ENCODE measurements at regions not wholly inside any gene's neighbourhood (a gene's known extent, or its start where the extent isn't known, plus 50 kb on each side); places are given as distances from the start of the nearest gene placed in this dataset.

GRCh38 chr2:149931486-149931885, 343.9 kb upstream of the MMADHC start:
- H3K27ac ChIP-seq (ENCODE audit: low read depth, low read length) = no peak overlapping the region
- H3K27me3 ChIP-seq (ENCODE audit: insufficient read depth, low read length) = no peaks in the 10 kb centered on the region
- no peaks in the 10 kb centered on the region for H3K4me1 ChIP-seq (ENCODE audit: control insufficient read depth, insufficient read depth, low read length, unreplicated experiment)
- H3K79me2 ChIP-seq (ENCODE audit: control insufficient read depth, insufficient read depth, low read length, unreplicated experiment) = no peaks in the 10 kb centered on the region
- H2AFZ ChIP-seq (ENCODE audit: low read length, unreplicated experiment) = no peak overlapping the region
- H3K36me3 ChIP-seq (ENCODE audit: insufficient read depth, low read length) = no peaks in the 10 kb centered on the region
- no peak overlapping the region for H3K4me3 ChIP-seq (ENCODE audit: low read depth, low read length)

- no peak overlapping the region for H3K27ac ChIP-seq (ENCODE audit: low read depth, low read length)
- peaks cover 13% of the 10 kb centered on the region for H3K4me1 ChIP-seq (ENCODE audit: control insufficient read depth, insufficient read depth, low read length, unreplicated experiment)
- H3K36me3 ChIP-seq (ENCODE audit: insufficient read depth, low read length) = no peaks in the 10 kb centered on the region
- H3K27me3 ChIP-seq (ENCODE audit: insufficient read depth, low read length) = no peaks in the 10 kb centered on the region
- no peak overlapping the region for H2AFZ ChIP-seq (ENCODE audit: low read length, unreplicated experiment)
- H3K79me2 ChIP-seq (ENCODE audit: control insufficient read depth, insufficient read depth, low read length, unreplicated experiment) = no peaks in the 10 kb centered on the region
- H3K4me3 ChIP-seq (ENCODE audit: low read depth, low read length) = no peak overlapping the region
These were observed 340.4 kb upstream of the MMADHC start for GRCh38 chr2:149928011-149928410.

- Histone ChIP-seq H3K79me2 (ENCODE audit: control insufficient read depth, insufficient read depth, low read length, unreplicated experiment) (no peaks in the 10 kb centered on the region), H2AFZ (ENCODE audit: low read length, unreplicated experiment) (no peak overlapping the region), H3K36me3 (ENCODE audit: insufficient read depth, low read length) (no peaks in the 10 kb centered on the region), H3K4me1 (ENCODE audit: control insufficient read depth, insufficient read depth, low read length, unreplicated experiment) (peaks cover 13% of the 10 kb centered on the region), H3K4me3 (ENCODE audit: low read depth, low read length) (no peak overlapping the region), H3K27ac (ENCODE audit: low read depth, low read length) (no peak overlapping the region), H3K27me3 (ENCODE audit: insufficient read depth, low read length) (no peaks in the 10 kb centered on the region)
These were observed 338.6 kb upstream of the MMADHC start for GRCh38 chr2:149926149-149926548.

- H3K36me3 ChIP-seq (ENCODE audit: insufficient read depth, low read length) = no peaks in the 10 kb centered on the region
- no peaks in the 10 kb centered on the region for H3K27me3 ChIP-seq (ENCODE audit: insufficient read depth, low read length)
- H3K79me2 ChIP-seq (ENCODE audit: control insufficient read depth, insufficient read depth, low read length, unreplicated experiment) = no peaks in the 10 kb centered on the region
- H2AFZ ChIP-seq (ENCODE audit: low read length, unreplicated experiment) = no peak overlapping the region
- H3K4me3 ChIP-seq (ENCODE audit: low read depth, low read length) = no peak overlapping the region
- H3K4me1 ChIP-seq (ENCODE audit: control insufficient read depth, insufficient read depth, low read length, unreplicated experiment) = peaks cover 13% of the 10 kb centered on the region
- no peak overlapping the region for H3K27ac ChIP-seq (ENCODE audit: low read depth, low read length)
These were observed 337.1 kb upstream of the MMADHC start for GRCh38 chr2:149924549-149925213.

- Histone ChIP-seq H3K79me2 (ENCODE audit: control insufficient read depth, insufficient read depth, low read length, unreplicated experiment) (no peaks in the 10 kb centered on the region), H3K4me1 (ENCODE audit: control insufficient read depth, insufficient read depth, low read length, unreplicated experiment) (peaks cover 13% of the 10 kb centered on the region), H3K27me3 (ENCODE audit: insufficient read depth, low read length) (no peaks in the 10 kb centered on the region), H3K36me3 (ENCODE audit: insufficient read depth, low read length) (no peaks in the 10 kb centered on the region), H3K27ac (ENCODE audit: low read depth, low read length) (0 out of 2 replicates have a peak overlapping the region, but pooled peaks have one; percentile 18), H2AFZ (ENCODE audit: low read length, unreplicated experiment) (peak overlapping the region; percentile 96), H3K4me3 (ENCODE audit: low read depth, low read length) (no peak overlapping the region)
These were observed 336.5 kb upstream of the MMADHC start for GRCh38 chr2:149924028-149924427.

- Histone ChIP-seq H3K4me1 (ENCODE audit: control insufficient read depth, insufficient read depth, low read length, unreplicated experiment) (peaks cover 13% of the 10 kb centered on the region), H3K79me2 (ENCODE audit: control insufficient read depth, insufficient read depth, low read length, unreplicated experiment) (no peaks in the 10 kb centered on the region), H3K27me3 (ENCODE audit: insufficient read depth, low read length) (no peaks in the 10 kb centered on the region), H3K36me3 (ENCODE audit: insufficient read depth, low read length) (no peaks in the 10 kb centered on the region), H3K27ac (ENCODE audit: low read depth, low read length) (no peak overlapping the region), H3K4me3 (ENCODE audit: low read depth, low read length) (no peak overlapping the region), H2AFZ (ENCODE audit: low read length, unreplicated experiment) (no peak overlapping the region)
These were observed 334.5 kb upstream of the MMADHC start for GRCh38 chr2:149921911-149922616.

GRCh38 chr2:149920389-149920788, 332.8 kb upstream of the MMADHC start:
- Histone ChIP-seq H3K4me3 (ENCODE audit: low read depth, low read length) (no peak overlapping the region), H3K36me3 (ENCODE audit: insufficient read depth, low read length) (no peaks in the 10 kb centered on the region), H3K79me2 (ENCODE audit: control insufficient read depth, insufficient read depth, low read length, unreplicated experiment) (no peaks in the 10 kb centered on the region), H3K4me1 (ENCODE audit: control insufficient read depth, insufficient read depth, low read length, unreplicated experiment) (peaks cover 13% of the 10 kb centered on the region), H2AFZ (ENCODE audit: low read length, unreplicated experiment) (no peak overlapping the region), H3K27me3 (ENCODE audit: insufficient read depth, low read length) (no peaks in the 10 kb centered on the region), H3K27ac (ENCODE audit: low read depth, low read length) (no peak overlapping the region)

GRCh38 chr2:149915151-149915550, 327.6 kb upstream of the MMADHC start:
- H3K4me1 ChIP-seq (ENCODE audit: control insufficient read depth, insufficient read depth, low read length, unreplicated experiment) = no peaks in the 10 kb centered on the region
- no peaks in the 10 kb centered on the region for H3K36me3 ChIP-seq (ENCODE audit: insufficient read depth, low read length)
- H3K27me3 ChIP-seq (ENCODE audit: insufficient read depth, low read length) = no peaks in the 10 kb centered on the region
- no peaks in the 10 kb centered on the region for H3K79me2 ChIP-seq (ENCODE audit: control insufficient read depth, insufficient read depth, low read length, unreplicated experiment)
- H2AFZ ChIP-seq (ENCODE audit: low read length, unreplicated experiment) = no peak overlapping the region
- H3K4me3 ChIP-seq (ENCODE audit: low read depth, low read length) = no peak overlapping the region
- no peak overlapping the region for H3K27ac ChIP-seq (ENCODE audit: low read depth, low read length)

GRCh38 chr2:149908726-149909683, 321.4 kb upstream of the MMADHC start:
- H3K4me1 ChIP-seq (ENCODE audit: control insufficient read depth, insufficient read depth, low read length, unreplicated experiment) = no peaks in the 10 kb centered on the region
- no peak overlapping the region for H3K27ac ChIP-seq (ENCODE audit: low read depth, low read length)
- no peak overlapping the region for H2AFZ ChIP-seq (ENCODE audit: low read length, unreplicated experiment)
- no peaks in the 10 kb centered on the region for H3K36me3 ChIP-seq (ENCODE audit: insufficient read depth, low read length)
- H3K4me3 ChIP-seq (ENCODE audit: low read depth, low read length) = no peak overlapping the region
- no peaks in the 10 kb centered on the region for H3K27me3 ChIP-seq (ENCODE audit: insufficient read depth, low read length)
- H3K79me2 ChIP-seq (ENCODE audit: control insufficient read depth, insufficient read depth, low read length, unreplicated experiment) = no peaks in the 10 kb centered on the region

- Histone ChIP-seq H3K27me3 (ENCODE audit: insufficient read depth, low read length) (no peaks in the 10 kb centered on the region), H3K4me1 (ENCODE audit: control insufficient read depth, insufficient read depth, low read length, unreplicated experiment) (peaks cover 6% of the 10 kb centered on the region), H3K79me2 (ENCODE audit: control insufficient read depth, insufficient read depth, low read length, unreplicated experiment) (no peaks in the 10 kb centered on the region), H3K4me3 (ENCODE audit: low read depth, low read length) (no peak overlapping the region), H2AFZ (ENCODE audit: low read length, unreplicated experiment) (no peak overlapping the region), H3K36me3 (ENCODE audit: insufficient read depth, low read length) (no peaks in the 10 kb centered on the region), H3K27ac (ENCODE audit: low read depth, low read length) (no peak overlapping the region)
These were observed 319.3 kb upstream of the MMADHC start for GRCh38 chr2:149906886-149907285.

Measured in ACC112 (cell line).